PC-3 (cell line): ENCODE measurements at regions not wholly inside any gene's neighbourhood (a gene's known extent, or its start where the extent isn't known, plus 50 kb on each side); places are given as distances from the start of the nearest gene placed in this dataset.

Experiments used
- EZH2 ChIP-seq: fragments of 300-600 bp; sonication (generic); IDR thresholded peaks from one replicate; pipeline ENCODE4 v1.6.1; 2017; ENCODE audit warnings: antibody characterized with exemption, mild to moderate bottlenecking, low read length; ENCODE audit not compliant: unreplicated experiment
- EZH2phosphoT487 ChIP-seq: fragments of 300-600 bp; sonication (generic); IDR thresholded peaks from 2 replicates; pipeline ENCODE4 v1.6.1; 2018; ENCODE audit warnings: mild to moderate bottlenecking, antibody characterized with exemption, low read length, borderline replicate concordance
- TF ChIP-seq, protein P1 (sequence below): fragments of 300-600 bp; sonication (generic); conservative IDR thresholded peaks from 2 replicates; pipeline ENCODE4 v1.5.1; 2017; ENCODE audit warnings: antibody characterized with exemption, low read depth, mild to moderate bottlenecking, low read length

DNA sequence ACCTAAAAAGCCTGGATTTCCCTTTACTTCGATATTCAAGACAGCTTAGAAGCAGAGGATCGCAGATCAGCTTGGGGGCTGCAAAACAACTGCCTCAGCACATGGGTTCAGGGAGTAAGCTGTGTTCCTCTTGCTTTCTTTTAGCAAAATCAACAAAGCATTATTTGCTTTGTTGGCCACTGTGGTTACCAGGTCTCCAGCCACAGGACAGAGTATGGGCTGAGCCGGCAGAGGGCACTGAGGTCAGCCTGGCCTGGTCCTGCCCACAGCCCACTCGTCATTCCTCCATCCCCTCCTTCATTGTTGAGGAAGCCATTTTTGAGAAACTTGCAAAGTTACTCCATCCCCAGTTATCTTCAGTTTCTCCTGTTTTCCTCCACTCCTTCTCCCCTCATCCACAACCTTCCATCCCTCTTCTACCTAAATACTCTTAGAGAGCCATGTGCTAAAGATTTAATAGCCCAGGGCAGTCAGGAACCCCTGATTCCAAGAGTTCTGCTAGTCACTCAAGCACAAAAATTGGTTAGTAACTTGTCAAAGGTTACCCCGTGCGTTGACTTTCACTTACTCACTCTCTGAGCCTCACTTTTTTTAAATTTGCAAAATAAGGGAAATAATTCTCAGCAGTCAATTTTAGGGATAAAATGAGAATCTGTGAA lies 60.0 kb upstream of the HES1 start:
- TF ChIP-seq, protein P1, sequence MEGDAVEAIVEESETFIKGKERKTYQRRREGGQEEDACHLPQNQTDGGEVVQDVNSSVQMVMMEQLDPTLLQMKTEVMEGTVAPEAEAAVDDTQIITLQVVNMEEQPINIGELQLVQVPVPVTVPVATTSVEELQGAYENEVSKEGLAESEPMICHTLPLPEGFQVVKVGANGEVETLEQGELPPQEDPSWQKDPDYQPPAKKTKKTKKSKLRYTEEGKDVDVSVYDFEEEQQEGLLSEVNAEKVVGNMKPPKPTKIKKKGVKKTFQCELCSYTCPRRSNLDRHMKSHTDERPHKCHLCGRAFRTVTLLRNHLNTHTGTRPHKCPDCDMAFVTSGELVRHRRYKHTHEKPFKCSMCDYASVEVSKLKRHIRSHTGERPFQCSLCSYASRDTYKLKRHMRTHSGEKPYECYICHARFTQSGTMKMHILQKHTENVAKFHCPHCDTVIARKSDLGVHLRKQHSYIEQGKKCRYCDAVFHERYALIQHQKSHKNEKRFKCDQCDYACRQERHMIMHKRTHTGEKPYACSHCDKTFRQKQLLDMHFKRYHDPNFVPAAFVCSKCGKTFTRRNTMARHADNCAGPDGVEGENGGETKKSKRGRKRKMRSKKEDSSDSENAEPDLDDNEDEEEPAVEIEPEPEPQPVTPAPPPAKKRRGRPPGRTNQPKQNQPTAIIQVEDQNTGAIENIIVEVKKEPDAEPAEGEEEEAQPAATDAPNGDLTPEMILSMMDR = no peak; the same call in 1 of the 2 replicates
- TF ChIP-seq EZH2 = no peak
- TF ChIP-seq EZH2phosphoT487 = no peak
